A549 (cell line): ENCODE measurements at regions not wholly inside any gene's neighbourhood (a gene's known extent, or its start where the extent isn't known, plus 50 kb on each side); places are given as distances from the start of the nearest gene placed in this dataset.

Source experiments
- RCOR1 ChIP-seq: fragments of 150-350 bp; IDR thresholded peaks from 2 replicates; pipeline ENCODE4 v1.6.1; 2014; ENCODE audit warnings: antibody characterized with exemption, low read length, low read depth
- TF ChIP-seq, protein P1 (sequence below): fragments of 250-450 bp; sonication (Bioruptor Pico); IDR thresholded peaks from 2 replicates; pipeline ENCODE4 v1.5.0; 2021; ENCODE audit warnings: mild to moderate bottlenecking, moderate library complexity, borderline replicate concordance

DNA sequence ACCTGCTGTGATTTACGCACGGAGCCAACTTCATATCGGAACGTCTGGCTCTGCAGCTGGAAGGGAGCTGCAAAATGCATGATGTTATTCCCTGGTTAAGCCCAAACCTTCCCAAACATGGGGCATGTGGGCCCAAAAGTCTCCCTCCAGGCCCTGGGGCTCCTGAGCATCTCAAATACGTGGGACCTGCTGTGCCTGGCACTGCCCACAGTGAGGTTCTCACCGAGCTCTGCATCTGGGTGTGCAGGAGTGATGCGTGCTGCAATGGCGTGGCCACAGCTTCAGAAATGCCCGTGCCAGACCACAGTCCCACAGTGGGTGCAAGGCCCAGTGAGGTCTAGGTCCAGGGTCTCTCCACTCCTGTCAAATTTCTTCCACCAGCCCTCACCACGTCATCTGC is 503.3 kb downstream of the EIPR1 start:
- no peak for TF ChIP-seq RCOR1
- TF ChIP-seq, protein P1, sequence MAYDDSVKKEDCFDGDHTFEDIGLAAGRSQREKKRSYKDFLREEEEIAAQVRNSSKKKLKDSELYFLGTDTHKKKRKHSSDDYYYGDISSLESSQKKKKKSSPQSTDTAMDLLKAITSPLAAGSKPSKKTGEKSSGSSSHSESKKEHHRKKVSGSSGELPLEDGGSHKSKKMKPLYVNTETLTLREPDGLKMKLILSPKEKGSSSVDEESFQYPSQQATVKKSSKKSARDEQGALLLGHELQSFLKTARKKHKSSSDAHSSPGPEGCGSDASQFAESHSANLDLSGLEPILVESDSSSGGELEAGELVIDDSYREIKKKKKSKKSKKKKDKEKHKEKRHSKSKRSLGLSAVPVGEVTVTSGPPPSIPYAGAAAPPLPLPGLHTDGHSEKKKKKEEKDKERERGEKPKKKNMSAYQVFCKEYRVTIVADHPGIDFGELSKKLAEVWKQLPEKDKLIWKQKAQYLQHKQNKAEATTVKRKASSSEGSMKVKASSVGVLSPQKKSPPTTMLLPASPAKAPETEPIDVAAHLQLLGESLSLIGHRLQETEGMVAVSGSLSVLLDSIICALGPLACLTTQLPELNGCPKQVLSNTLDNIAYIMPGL, result no peak
